ENCODE measurements at regions not wholly inside any gene's neighbourhood (a gene's known extent, or its start where the extent isn't known, plus 50 kb on each side); places are given as distances from the start of the nearest gene placed in this dataset.
"Not testable (repeated sequence)": the region's sequence is repeated elsewhere in the genome, so short reads cannot be mapped to it uniquely, and the experiment has no call there.

DNA sequence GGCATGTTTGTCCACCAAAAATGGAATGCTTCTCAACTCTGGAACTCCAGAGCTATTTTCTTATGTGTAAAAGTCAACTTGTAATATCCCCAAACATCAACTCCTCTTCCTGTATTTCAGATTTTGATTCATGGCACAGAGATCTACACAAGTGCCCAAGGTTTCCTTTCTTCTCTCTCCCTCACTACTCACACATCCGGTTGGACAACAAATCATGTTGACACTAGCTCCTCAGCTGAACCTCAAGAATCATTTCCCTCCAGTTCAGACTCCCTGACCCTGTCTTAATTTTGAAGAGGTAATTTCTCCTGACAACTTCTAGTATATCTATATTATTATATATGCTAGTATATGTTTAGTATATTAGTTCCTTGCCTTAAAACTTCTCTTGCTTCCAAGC lies 485.4 kb upstream of the CCDC196 start:
- H3K9me3 ChIP-seq (ENCODE audit: control insufficient read depth, low read length): peaks cover 31% of the 10 kb centered on the region
- no peak for DNase-seq (ENCODE audit: low read depth)
- no peaks in the 10 kb centered on the region for H3K36me3 ChIP-seq (ENCODE audit: control insufficient read depth, insufficient read depth, low read length, severe bottlenecking)
- no peak overlapping the region for H3K4me3 ChIP-seq (ENCODE audit: low read length)
- H3K27me3 ChIP-seq (replicated peaks; ENCODE audit: control insufficient read depth, insufficient read depth, low read length): peaks cover 26% of the 10 kb centered on the region
- no peak overlapping the region for H3K9ac ChIP-seq (ENCODE audit: low read length)
- H3K4me1 ChIP-seq (ENCODE audit: control insufficient read depth, insufficient read depth, low read length): no peaks in the 10 kb centered on the region

DNA sequence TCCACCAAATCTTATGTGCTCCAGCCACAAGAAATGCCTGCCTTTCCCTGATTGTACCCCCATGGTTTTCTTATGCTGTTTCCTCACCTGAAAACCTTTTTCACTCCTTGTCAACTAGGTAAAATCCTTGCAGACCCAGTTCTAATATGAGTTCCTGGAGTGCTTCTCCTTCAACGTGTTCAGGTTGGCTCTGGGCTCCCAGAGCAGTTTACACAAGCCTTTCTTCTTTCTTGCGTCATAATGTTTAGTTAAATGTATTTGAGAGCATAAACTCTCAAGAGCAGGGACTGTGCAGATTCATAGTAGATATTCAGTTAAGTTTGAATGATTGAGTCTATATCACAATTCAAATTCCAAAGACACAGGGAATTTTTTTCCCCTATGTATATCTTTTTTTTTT lies 484.8 kb upstream of the CCDC196 start:
- Histone ChIP-seq H3K4me3 (ENCODE audit: low read length) (no peak overlapping the region), H3K27me3 (replicated peaks; ENCODE audit: control insufficient read depth, insufficient read depth, low read length) (peaks cover 26% of the 10 kb centered on the region), H3K36me3 (ENCODE audit: control insufficient read depth, insufficient read depth, low read length, severe bottlenecking) (no peaks in the 10 kb centered on the region), H3K9ac (ENCODE audit: low read length) (no peak overlapping the region), H3K4me1 (ENCODE audit: control insufficient read depth, insufficient read depth, low read length) (no peaks in the 10 kb centered on the region), H3K9me3 (ENCODE audit: control insufficient read depth, low read length) (peaks cover 31% of the 10 kb centered on the region)
- no peak for DNase-seq (ENCODE audit: low read depth)

DNA sequence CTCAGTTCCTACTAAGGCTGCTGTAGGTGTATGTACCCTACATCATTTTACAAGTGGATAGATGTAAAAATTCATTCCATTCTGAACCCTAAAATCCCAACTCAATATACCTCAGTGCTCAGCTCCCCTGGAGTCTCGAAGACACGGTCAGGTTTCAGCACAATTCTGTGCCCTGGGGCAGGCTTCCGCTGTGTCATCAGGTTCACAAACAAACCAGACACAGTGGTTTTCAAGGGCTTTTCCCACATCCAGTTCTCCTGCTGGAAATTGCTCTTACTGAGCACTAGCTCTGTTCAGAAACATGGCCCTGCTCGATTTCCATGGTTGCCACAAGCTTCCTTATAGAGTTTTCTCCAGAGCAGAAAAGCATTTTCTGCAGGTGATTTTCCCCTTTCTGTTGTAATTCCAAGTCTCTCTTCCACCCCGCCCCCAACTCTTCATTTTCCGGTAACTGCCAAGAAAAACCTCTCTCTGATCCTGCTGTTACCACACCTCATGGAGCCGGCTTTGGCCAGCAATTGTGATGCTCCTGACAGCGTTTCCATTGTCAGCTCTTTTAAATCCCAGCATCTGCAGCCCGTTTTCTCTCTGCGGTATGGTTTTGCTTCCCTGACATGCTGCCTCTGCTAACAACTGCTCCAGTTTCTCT lies 483.0 kb upstream of the CCDC196 start:
- DNase-seq (ENCODE audit: low read depth): peak; percentile 1
- H3K4me3 ChIP-seq (ENCODE audit: low read length): no peak overlapping the region
- H3K9ac ChIP-seq (ENCODE audit: low read length): no peak overlapping the region
- no peaks in the 10 kb centered on the region for H3K4me1 ChIP-seq (ENCODE audit: control insufficient read depth, insufficient read depth, low read length)
- peaks cover 26% of the 10 kb centered on the region for H3K27me3 ChIP-seq (replicated peaks; ENCODE audit: control insufficient read depth, insufficient read depth, low read length)
- no peaks in the 10 kb centered on the region for H3K36me3 ChIP-seq (ENCODE audit: control insufficient read depth, insufficient read depth, low read length, severe bottlenecking)
- peaks cover 31% of the 10 kb centered on the region for H3K9me3 ChIP-seq (ENCODE audit: control insufficient read depth, low read length)

DNA sequence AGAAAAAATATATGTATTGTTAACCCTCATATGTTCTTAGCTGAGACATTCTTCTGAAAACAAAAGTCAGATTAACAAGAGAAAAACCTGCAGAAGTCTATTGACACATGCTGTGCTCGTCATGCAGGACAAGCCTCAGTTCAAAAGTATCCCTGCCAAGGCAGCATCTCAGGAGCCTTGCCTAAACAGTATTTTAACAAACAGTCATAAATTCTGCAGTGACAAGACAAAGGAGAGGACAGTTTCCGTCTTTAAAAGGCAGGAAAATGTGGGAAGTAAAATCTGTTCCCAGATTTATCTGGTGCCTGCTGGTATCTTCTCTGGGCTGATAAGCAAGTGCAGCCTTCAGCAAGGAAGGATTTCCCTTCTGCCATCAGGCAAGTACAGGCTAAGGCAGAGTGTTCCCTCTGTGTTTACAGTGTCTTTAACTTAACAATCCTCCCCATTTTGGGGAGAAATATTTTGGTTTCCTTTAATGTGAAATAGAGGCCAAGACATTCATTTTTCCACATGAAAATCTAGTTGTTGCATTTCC lies 480.2 kb upstream of the CCDC196 start:
- no peak overlapping the region for H3K9ac ChIP-seq (ENCODE audit: low read length)
- H3K36me3 ChIP-seq (ENCODE audit: control insufficient read depth, insufficient read depth, low read length, severe bottlenecking): no peaks in the 10 kb centered on the region
- peaks cover 7% of the 10 kb centered on the region for H3K4me1 ChIP-seq (ENCODE audit: control insufficient read depth, insufficient read depth, low read length)
- peaks cover 7% of the 10 kb centered on the region for H3K9me3 ChIP-seq (ENCODE audit: control insufficient read depth, low read length)
- peaks cover 21% of the 10 kb centered on the region for H3K27me3 ChIP-seq (replicated peaks; ENCODE audit: control insufficient read depth, insufficient read depth, low read length)
- DNase-seq (ENCODE audit: low read depth): no peak
- H3K4me3 ChIP-seq (ENCODE audit: low read length): no peak overlapping the region

DNA sequence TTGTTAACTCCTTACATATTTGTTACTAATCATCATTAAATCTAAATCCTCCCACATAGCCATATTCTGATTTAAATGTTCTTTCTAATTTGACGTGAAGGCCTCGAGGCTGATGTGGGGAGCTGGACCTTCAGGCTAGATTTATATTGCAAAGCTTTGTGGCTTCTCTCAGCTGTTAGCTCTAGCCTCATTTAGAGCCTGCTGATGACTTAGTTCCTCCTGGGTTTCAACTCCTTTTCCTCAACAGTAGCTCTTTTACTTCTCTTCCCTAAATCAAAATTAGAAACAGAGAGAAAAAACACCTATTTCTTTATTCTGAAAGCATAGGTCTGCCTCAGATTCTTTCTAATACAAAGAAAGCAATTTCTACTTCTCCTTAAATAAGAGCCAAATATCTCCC lies 477.5 kb upstream of the CCDC196 start:
- Histone ChIP-seq H3K36me3 (ENCODE audit: control insufficient read depth, insufficient read depth, low read length, severe bottlenecking) (no peaks in the 10 kb centered on the region), H3K9ac (ENCODE audit: low read length) (no peak overlapping the region), H3K9me3 (ENCODE audit: control insufficient read depth, low read length) (no peaks in the 10 kb centered on the region), H3K27me3 (replicated peaks; ENCODE audit: control insufficient read depth, insufficient read depth, low read length) (peaks cover under 1% of the 10 kb centered on the region), H3K4me1 (ENCODE audit: control insufficient read depth, insufficient read depth, low read length) (peaks cover 7% of the 10 kb centered on the region), H3K4me3 (ENCODE audit: low read length) (peak overlapping the region; percentile 39)
- no peak for DNase-seq (ENCODE audit: low read depth)

DNA sequence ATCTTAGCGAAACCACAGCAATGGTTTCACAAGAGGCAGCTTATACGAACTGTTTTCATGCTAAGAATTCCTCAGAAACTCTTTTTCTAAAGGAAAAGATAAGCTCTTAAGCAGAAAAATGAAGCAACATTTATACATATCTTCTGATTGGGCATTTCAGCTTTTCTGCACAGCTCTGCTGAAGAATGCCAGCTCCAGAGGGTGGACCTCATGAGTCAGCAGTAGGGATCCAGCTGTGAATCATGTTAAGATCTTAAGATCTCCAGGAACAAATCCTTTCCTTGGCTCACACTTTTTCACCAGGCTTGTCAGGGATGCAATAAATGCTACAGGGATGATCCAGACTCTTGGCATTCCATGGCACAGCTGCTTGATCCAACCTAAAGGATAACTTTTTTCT lies 477.1 kb upstream of the CCDC196 start:
- Histone ChIP-seq H3K36me3 (ENCODE audit: control insufficient read depth, insufficient read depth, low read length, severe bottlenecking) (no peaks in the 10 kb centered on the region), H3K9me3 (ENCODE audit: control insufficient read depth, low read length) (no peaks in the 10 kb centered on the region), H3K9ac (ENCODE audit: low read length) (no peak overlapping the region), H3K27me3 (replicated peaks; ENCODE audit: control insufficient read depth, insufficient read depth, low read length) (no peaks in the 10 kb centered on the region), H3K4me3 (ENCODE audit: low read length) (peak overlapping the region; percentile 39), H3K4me1 (ENCODE audit: control insufficient read depth, insufficient read depth, low read length) (peaks cover 7% of the 10 kb centered on the region)
- DNase-seq (ENCODE audit: low read depth): peak; percentile 89

DNA sequence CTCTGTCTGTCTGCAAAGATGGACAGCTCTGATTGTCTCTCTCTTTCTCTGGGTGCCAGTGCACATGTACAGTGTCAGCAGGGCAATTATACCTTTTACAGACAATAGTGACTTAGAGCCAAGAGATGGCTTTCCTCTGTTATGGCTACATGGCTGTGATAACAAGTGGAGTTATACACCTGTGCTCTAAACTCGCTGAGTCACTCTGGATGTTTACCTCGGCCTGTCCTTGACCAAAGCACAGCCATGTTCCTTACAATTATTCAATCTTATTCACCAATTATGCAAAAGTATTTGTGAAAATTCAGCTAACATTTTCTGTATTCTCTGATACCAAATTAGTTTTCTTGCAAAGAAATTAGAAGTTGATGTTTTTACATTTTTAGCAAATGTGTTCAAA lies 475.5 kb upstream of the CCDC196 start:
- no peak overlapping the region for H3K9ac ChIP-seq (ENCODE audit: low read length)
- peaks cover 7% of the 10 kb centered on the region for H3K4me1 ChIP-seq (ENCODE audit: control insufficient read depth, insufficient read depth, low read length)
- no peaks in the 10 kb centered on the region for H3K9me3 ChIP-seq (ENCODE audit: control insufficient read depth, low read length)
- H3K36me3 ChIP-seq (ENCODE audit: control insufficient read depth, insufficient read depth, low read length, severe bottlenecking): no peaks in the 10 kb centered on the region
- no peak for DNase-seq (ENCODE audit: low read depth)
- H3K4me3 ChIP-seq (ENCODE audit: low read length): no peak overlapping the region
- H3K27me3 ChIP-seq (replicated peaks; ENCODE audit: control insufficient read depth, insufficient read depth, low read length): no peaks in the 10 kb centered on the region

DNA sequence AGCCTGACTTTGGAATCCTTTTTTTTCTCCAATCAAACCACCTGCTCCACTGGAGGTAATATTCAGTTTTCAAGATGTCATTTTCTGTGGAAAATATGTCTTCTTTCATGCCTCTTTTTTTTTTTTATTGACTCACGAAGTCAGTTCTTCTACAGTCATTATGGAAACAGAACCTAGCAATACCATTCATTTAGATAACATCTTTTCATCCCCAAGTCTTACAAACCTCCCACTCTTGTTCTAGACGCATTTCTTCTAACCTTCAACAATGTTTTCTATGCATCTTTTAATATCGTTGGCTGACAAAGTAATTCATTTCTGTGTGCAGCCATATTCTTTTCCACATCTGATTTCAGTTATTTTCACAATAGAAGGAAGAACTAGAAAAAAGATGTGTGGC lies 474.3 kb upstream of the CCDC196 start:
- H3K9me3 ChIP-seq (ENCODE audit: control insufficient read depth, low read length): peaks cover 2% of the 10 kb centered on the region
- H3K4me3 ChIP-seq (ENCODE audit: low read length): no peak overlapping the region
- peaks cover 7% of the 10 kb centered on the region for H3K4me1 ChIP-seq (ENCODE audit: control insufficient read depth, insufficient read depth, low read length)
- peaks cover 4% of the 10 kb centered on the region for H3K27me3 ChIP-seq (replicated peaks; ENCODE audit: control insufficient read depth, insufficient read depth, low read length)
- no peak overlapping the region for H3K9ac ChIP-seq (ENCODE audit: low read length)
- no peak for DNase-seq (ENCODE audit: low read depth)
- no peaks in the 10 kb centered on the region for H3K36me3 ChIP-seq (ENCODE audit: control insufficient read depth, insufficient read depth, low read length, severe bottlenecking)

DNA sequence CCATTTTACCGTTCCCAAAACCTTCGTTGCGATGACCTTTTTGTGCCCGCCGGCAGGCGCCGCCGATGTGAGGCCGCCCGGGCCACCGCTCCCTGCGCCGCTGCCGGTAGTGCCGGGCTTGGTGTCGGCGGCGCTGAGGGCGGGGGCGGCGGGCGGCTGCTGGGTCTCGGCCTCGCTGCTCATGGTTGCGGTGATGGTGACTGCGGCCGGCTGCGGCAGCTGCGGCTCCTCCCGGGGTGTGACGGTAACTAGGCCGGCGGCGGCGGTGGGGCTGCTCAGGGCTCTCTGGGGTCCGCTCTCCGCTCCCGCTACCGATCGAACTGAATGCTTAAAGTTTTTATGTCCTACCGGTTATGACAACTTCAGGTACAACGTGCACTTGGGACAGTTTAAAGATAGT lies 472.6 kb upstream of the CCDC196 start:
- not testable (repeated sequence) for H3K9ac ChIP-seq (ENCODE audit: low read length); H3K4me1 ChIP-seq (ENCODE audit: control insufficient read depth, insufficient read depth, low read length); H3K4me3 ChIP-seq (ENCODE audit: low read length); H3K9me3 ChIP-seq (ENCODE audit: control insufficient read depth, low read length); DNase-seq (ENCODE audit: low read depth); H3K36me3 ChIP-seq (ENCODE audit: control insufficient read depth, insufficient read depth, low read length, severe bottlenecking); H3K27me3 ChIP-seq (replicated peaks; ENCODE audit: control insufficient read depth, insufficient read depth, low read length)

DNA sequence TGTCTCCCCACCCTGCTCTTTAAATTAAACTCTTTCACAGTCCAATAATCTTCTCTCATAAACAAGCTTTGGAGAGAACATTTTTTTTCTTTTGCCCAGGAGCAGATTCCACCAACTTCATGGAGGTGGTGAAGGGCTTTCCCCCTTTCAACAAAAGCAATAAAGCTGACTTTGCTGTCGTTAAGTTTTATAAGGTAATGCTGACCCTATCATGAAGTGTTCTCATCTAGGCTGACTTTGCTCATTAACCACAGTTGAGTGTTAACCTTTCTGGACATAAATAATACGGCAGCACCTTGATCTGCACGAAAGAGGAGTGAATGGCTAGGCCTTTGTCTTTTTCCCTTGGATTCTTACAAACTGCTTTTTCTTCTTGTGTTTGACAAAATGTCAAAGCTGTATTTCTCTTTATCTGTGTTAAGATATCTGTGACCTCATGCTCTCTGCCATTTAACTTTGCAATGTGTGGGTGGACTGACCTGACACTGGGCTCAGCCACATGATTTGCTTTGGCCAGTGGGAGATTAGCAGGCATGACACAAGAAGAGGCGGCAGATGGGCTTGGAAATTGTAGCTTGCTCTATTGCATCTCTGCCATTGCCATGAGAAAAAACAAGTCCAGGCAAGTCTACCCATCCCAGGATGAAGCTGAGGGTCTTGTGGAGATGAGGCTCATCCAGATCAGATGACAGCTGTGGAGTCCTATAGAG lies 470.9 kb upstream of the CCDC196 start:
- H3K36me3 ChIP-seq (ENCODE audit: control insufficient read depth, insufficient read depth, low read length, severe bottlenecking): no peaks in the 10 kb centered on the region
- no peak overlapping the region for H3K9ac ChIP-seq (ENCODE audit: low read length)
- peaks cover 4% of the 10 kb centered on the region for H3K27me3 ChIP-seq (replicated peaks; ENCODE audit: control insufficient read depth, insufficient read depth, low read length)
- peaks cover 2% of the 10 kb centered on the region for H3K9me3 ChIP-seq (ENCODE audit: control insufficient read depth, low read length)
- H3K4me1 ChIP-seq (ENCODE audit: control insufficient read depth, insufficient read depth, low read length): no peaks in the 10 kb centered on the region
- H3K4me3 ChIP-seq (ENCODE audit: low read length): no peak overlapping the region
- no peak for DNase-seq (ENCODE audit: low read depth)

DNA sequence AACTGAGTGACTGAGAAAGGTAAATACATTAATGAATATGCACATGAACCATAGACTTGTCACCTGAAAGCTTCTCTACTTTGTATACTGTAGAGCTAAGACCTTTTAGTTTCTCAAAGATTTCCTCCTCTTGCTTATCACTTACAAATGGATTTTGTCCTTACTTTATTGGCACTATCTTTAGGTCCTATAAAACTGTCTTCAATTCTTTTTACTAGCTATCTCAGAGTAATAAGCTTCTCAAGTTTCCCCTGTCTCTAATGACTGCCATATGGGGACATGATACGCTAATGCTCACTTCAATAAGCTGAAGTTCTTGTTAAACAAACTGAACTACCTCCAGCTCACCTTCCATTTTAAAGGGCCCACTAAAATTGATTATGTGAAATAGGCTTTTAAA lies 468.2 kb upstream of the CCDC196 start:
- H3K9ac ChIP-seq (ENCODE audit: low read length): no peak overlapping the region

More for the DNA sequence above, 468.2 kb upstream of the CCDC196 start:
- Histone ChIP-seq H3K36me3 (ENCODE audit: control insufficient read depth, insufficient read depth, low read length, severe bottlenecking) (no peaks in the 10 kb centered on the region), H3K4me3 (ENCODE audit: low read length) (no peak overlapping the region), H3K27me3 (replicated peaks; ENCODE audit: control insufficient read depth, insufficient read depth, low read length) (peaks cover 7% of the 10 kb centered on the region), H3K4me1 (ENCODE audit: control insufficient read depth, insufficient read depth, low read length) (no peaks in the 10 kb centered on the region), H3K9me3 (ENCODE audit: control insufficient read depth, low read length) (peaks cover 2% of the 10 kb centered on the region)
- DNase-seq (ENCODE audit: low read depth): no peak

Data from adipocyte (in vitro differentiated cells).